ENCODE measurements at regions not wholly inside any gene's neighbourhood (a gene's known extent, or its start where the extent isn't known, plus 50 kb on each side); places are given as distances from the start of the nearest gene placed in this dataset.

DNA sequence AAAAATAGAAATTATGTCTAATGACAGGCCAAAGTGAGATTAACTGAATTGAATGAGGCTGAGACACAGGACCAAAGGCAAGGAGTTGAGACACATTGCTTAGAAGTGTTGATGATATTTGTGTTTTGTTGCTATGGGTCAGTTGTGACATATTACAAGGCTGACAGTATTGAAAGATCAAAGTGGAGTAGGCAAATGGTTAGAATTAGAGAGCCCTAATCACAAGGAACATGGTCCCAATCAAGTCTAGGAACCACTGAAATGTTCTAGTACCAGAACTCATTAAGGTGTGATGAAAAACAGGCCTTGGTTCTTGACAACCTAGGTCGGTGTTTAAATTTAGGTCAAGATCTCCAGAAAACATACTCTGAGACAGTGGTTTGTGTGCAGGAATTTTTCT is 896.3 kb upstream of the HS3ST1 start (continued):
- TF ChIP-seq, protein P1, sequence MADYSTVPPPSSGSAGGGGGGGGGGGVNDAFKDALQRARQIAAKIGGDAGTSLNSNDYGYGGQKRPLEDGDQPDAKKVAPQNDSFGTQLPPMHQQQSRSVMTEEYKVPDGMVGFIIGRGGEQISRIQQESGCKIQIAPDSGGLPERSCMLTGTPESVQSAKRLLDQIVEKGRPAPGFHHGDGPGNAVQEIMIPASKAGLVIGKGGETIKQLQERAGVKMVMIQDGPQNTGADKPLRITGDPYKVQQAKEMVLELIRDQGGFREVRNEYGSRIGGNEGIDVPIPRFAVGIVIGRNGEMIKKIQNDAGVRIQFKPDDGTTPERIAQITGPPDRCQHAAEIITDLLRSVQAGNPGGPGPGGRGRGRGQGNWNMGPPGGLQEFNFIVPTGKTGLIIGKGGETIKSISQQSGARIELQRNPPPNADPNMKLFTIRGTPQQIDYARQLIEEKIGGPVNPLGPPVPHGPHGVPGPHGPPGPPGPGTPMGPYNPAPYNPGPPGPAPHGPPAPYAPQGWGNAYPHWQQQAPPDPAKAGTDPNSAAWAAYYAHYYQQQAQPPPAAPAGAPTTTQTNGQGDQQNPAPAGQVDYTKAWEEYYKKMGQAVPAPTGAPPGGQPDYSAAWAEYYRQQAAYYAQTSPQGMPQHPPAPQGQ (CRISPR knock-in tag; IDR thresholded peaks at IDR 0.05; ENCODE audit: borderline replicate concordance), result no peak
- TF ChIP-seq, protein P2, sequence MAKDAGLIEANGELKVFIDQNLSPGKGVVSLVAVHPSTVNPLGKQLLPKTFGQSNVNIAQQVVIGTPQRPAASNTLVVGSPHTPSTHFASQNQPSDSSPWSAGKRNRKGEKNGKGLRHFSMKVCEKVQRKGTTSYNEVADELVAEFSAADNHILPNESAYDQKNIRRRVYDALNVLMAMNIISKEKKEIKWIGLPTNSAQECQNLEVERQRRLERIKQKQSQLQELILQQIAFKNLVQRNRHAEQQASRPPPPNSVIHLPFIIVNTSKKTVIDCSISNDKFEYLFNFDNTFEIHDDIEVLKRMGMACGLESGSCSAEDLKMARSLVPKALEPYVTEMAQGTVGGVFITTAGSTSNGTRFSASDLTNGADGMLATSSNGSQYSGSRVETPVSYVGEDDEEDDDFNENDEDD (CRISPR knock-in tag; IDR thresholded peaks at IDR 0.05; ENCODE audit: borderline replicate concordance), result no peak

DNA sequence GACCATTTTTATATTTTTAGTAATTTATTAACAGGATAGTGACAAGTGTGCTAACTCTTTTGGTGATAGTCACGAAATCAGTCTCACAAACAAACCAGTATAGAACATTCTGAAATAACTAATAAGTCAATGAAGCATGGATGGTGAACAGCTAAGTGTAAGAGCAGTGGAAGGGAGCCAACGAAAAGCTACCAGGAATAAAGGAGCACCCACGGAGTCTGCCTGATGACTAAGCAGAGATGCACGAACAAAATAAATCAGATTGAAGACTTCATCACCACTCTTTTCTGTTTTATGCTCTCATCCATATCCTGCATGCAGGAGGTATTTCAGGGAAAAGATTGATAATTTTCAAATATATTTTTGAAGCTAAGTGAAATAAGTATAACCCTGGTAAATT is 891.1 kb upstream of the HS3ST1 start:
- ChIA-PET CTCF (ENCODE audit: low intra/inter-chr PET ratio, low total read pairs) (no interaction called here), POLR2A (no interaction called here)
- Histone ChIP-seq H3K36me3 (replicated peaks in 1 of 2; ENCODE audit: control insufficient read depth in 1 of 2, insufficient read depth in 2 of 2, low read length in 2 of 2) (no peaks in the 10 kb centered on the region), H3K79me2 (ENCODE audit: insufficient read depth, low read length) (no peaks in the 10 kb centered on the region), H3K4me2 (ENCODE audit: low read depth, low read length) (no peak overlapping the region), H3K9me3 (ENCODE audit: low read length) (peaks cover 89% of the 10 kb centered on the region), H3K4me3 (replicated peaks in 1 of 3; ENCODE audit: insufficient read depth in 1 of 3, low read depth in 2 of 3, low read length in 3 of 3) (no peak overlapping the region), H3K27me3 (ENCODE audit: control insufficient read depth in 1 of 2, insufficient read depth in 2 of 2, low read length in 2 of 2) (no peaks in the 10 kb centered on the region), H3K9ac (ENCODE audit: insufficient read depth, low read depth, low read length) (no peak overlapping the region), H3K4me1 (ENCODE audit: insufficient read depth, low read length) (no peaks in the 10 kb centered on the region), H4K20me1 (ENCODE audit: insufficient read depth, low read length) (no peaks in the 10 kb centered on the region), H2AFZ (ENCODE audit: low read length) (no peak overlapping the region), H3K27ac (ENCODE audit: extremely low read length, insufficient read depth, low read length) (no peak overlapping the region)
- TF ChIP-seq TBP (CRISPR knock-in tag; IDR thresholded peaks at IDR 0.05) (no peak), FOXP1 (IDR thresholded peaks at IDR 0.05) (no peak), FOXP1 (CRISPR knock-in tag; IDR thresholded peaks at IDR 0.05) (no peak), ARID2 (CRISPR knock-in tag; IDR thresholded peaks at IDR 0.05; ENCODE audit: borderline replicate concordance) (no peak), ZNF776 (CRISPR knock-in tag; IDR thresholded peaks at IDR 0.05) (no peak), ZBTB3 (CRISPR knock-in tag; IDR thresholded peaks at IDR 0.05; ENCODE audit: borderline replicate concordance, low read depth) (no peak), ZFP1 (CRISPR knock-in tag; IDR thresholded peaks at IDR 0.05) (no peak), ATRX (CRISPR knock-in tag; IDR thresholded peaks at IDR 0.05; ENCODE audit: borderline replicate concordance) (no peak), ZNF564 (CRISPR knock-in tag; IDR thresholded peaks at IDR 0.05) (no peak), PHF20 (CRISPR knock-in tag; IDR thresholded peaks at IDR 0.05) (no peak)
- TF ChIP-seq, protein P3, sequence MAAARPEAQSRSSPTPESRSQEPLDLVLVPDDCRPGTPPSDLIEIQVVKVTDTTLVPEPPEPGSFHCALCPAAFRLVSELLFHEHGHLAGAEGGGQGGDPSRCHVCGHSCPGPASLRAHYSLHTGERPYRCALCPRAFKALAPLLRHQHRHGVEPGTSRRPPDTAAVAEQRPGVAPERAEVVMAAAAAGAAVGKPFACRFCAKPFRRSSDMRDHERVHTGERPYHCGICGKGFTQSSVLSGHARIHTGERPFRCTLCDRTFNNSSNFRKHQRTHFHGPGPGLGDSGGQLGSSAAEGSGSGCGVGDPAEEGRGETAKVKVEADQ (CRISPR knock-in tag; IDR thresholded peaks at IDR 0.05; ENCODE audit: borderline replicate concordance), result no peak
- TF ChIP-seq, protein P4, sequence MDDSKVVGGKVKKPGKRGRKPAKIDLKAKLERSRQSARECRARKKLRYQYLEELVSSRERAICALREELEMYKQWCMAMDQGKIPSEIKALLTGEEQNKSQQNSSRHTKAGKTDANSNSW (CRISPR knock-in tag; IDR thresholded peaks at IDR 0.05; ENCODE audit: borderline replicate concordance), result no peak
- TF ChIP-seq, protein P5, sequence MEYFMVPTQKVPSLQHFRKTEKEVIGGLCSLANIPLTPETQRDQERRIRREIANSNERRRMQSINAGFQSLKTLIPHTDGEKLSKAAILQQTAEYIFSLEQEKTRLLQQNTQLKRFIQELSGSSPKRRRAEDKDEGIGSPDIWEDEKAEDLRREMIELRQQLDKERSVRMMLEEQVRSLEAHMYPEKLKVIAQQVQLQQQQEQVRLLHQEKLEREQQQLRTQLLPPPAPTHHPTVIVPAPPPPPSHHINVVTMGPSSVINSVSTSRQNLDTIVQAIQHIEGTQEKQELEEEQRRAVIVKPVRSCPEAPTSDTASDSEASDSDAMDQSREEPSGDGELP (IDR thresholded peaks at IDR 0.05; ENCODE audit: borderline replicate concordance, low read depth), result no peak
- TF ChIP-seq, protein P6, sequence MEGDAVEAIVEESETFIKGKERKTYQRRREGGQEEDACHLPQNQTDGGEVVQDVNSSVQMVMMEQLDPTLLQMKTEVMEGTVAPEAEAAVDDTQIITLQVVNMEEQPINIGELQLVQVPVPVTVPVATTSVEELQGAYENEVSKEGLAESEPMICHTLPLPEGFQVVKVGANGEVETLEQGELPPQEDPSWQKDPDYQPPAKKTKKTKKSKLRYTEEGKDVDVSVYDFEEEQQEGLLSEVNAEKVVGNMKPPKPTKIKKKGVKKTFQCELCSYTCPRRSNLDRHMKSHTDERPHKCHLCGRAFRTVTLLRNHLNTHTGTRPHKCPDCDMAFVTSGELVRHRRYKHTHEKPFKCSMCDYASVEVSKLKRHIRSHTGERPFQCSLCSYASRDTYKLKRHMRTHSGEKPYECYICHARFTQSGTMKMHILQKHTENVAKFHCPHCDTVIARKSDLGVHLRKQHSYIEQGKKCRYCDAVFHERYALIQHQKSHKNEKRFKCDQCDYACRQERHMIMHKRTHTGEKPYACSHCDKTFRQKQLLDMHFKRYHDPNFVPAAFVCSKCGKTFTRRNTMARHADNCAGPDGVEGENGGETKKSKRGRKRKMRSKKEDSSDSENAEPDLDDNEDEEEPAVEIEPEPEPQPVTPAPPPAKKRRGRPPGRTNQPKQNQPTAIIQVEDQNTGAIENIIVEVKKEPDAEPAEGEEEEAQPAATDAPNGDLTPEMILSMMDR (CRISPR knock-in tag; IDR thresholded peaks at IDR 0.05), result no peak
- in situ Hi-C loops (cut with HindIII; ENCODE audit: extremely low pct_ligation_motif_present, low pct_unique_long_range_greater_than_20kb) (no loop called here), intact Hi-C loops (cut with micrococcal nuclease; ENCODE audit: unreplicated experiment) (no loop called here)
- 2% methylated on average over 4 of the region's 4 CpGs for WGBS (ENCODE audit: low lambda C conversion rate)
- DNase-seq (ENCODE audit: low spot score) (no peak), FAIRE-seq (no peak), ATAC-seq (no peak)
- no TSS peak for BruUV-seq (replicated peaks)

All from HepG2 (cell line).